HepG2 (cell line): ENCODE measurements at regions not wholly inside any gene's neighbourhood (a gene's known extent, or its start where the extent isn't known, plus 50 kb on each side); places are given as distances from the start of the nearest gene placed in this dataset.

Experiments used
- ATAC-seq: fragments of 200-7000 bp; cut with Tn5 transposase; 3 replicates; pipeline ENCODE4 v1.9.1; 2020; ENCODE audit warnings: mild to moderate bottlenecking, moderate library complexity
- BruUV-seq: library from RNA; stranded (reverse); fragments of 400-500 nt; replicated peaks from 2 replicates; lab custom pipeline; 2021; lab: Mats Ljungman, UMichigan
- CTCF ChIA-PET: fragments of 300-600 bp; formaldehyde crosslinking; extraction: SDS; loops from one replicate; lab custom pipeline; 2021; ENCODE audit warnings: low total read pairs, inconsistent platforms, low intra/inter-chr PET ratio; lab: Yijun Ruan, JAX
- POLR2A ChIA-PET: fragments of 350-600 bp; sonication (Branson Sonifier 250); formaldehyde crosslinking; loops from one replicate; lab custom pipeline; 2020; ENCODE audit warnings: antibody characterized with exemption, inconsistent platforms; lab: Yijun Ruan, JAX
- DNase-seq: peaks from one replicate; pipeline ENCODE4 v3.0.0-alpha.2; 2015; ENCODE audit warnings: low spot score
- FAIRE-seq: peaks from 3 replicates; lab custom pipeline; 2011; peaks lifted over from hg19 to GRCh38; lab: Jason Lieb, UNC
- H2AFZ ChIP-seq: one replicate; pipeline ENCODE4 v1.6.1; 2011; ENCODE audit warnings: low read length, inconsistent platforms
- H3K27ac ChIP-seq: fragments of 300-600 bp; 3 replicates; pipeline ENCODE4 v1.8.0; 2011; ENCODE audit warnings: mixed run types, mild to moderate bottlenecking, mixed read lengths, low read length, inconsistent platforms; ENCODE audit not compliant: insufficient read depth; ENCODE audit errors: extremely low read length
- H3K27me3 ChIP-seq, 2 experiments: fragments of 200-600 bp in 1 of 2; 2 replicates in 1 of 2; 3 replicates in 1 of 2; pipeline versions ENCODE4 v1.6.0 to v1.8.0; 2011; ENCODE audit warnings: low read length in 2 of 2, mild to moderate bottlenecking in 2 of 2, moderate library complexity in 2 of 2, inconsistent platforms in 1 of 2; ENCODE audit not compliant: insufficient read depth in 2 of 2, control insufficient read depth in 1 of 2
- H3K36me3 ChIP-seq, 2 experiments: fragments of 200-600 bp in 1 of 2; replicated peaks in 1 of 2; 2 replicates in 1 of 2; 3 replicates in 1 of 2; pipeline versions ENCODE4 v1.5.1 to v1.8.0; 2011; ENCODE audit warnings: low read length in 2 of 2, inconsistent platforms in 1 of 2; ENCODE audit not compliant: insufficient read depth in 2 of 2, control insufficient read depth in 1 of 2
- H3K4me1 ChIP-seq: 2 replicates; pipeline ENCODE4 v1.5.1; 2012; ENCODE audit warnings: low read length, inconsistent platforms; ENCODE audit not compliant: insufficient read depth
- H3K4me2 ChIP-seq: 2 replicates; pipeline ENCODE4 v1.6.0; 2011; ENCODE audit warnings: low read depth, low read length, inconsistent platforms
- H3K4me3 ChIP-seq, 3 experiments: fragments of 200-600 bp in 1 of 3; sonication (generic), shearing (Covaris generic) in 1 of 3; replicated peaks in 1 of 3; 2 replicates each; pipeline ENCODE4 v1.5.1; 2011 to 2016; ENCODE audit warnings: low read length in 3 of 3, inconsistent platforms in 2 of 3, low read depth in 2 of 3, mild to moderate bottlenecking in 2 of 3, control low read depth in 1 of 3, mixed read lengths in 1 of 3; ENCODE audit not compliant: insufficient read depth in 1 of 3
- H3K79me2 ChIP-seq: one replicate; pipeline ENCODE4 v1.6.1; 2011; ENCODE audit warnings: low read length, inconsistent platforms; ENCODE audit not compliant: insufficient read depth
- H3K9ac ChIP-seq: 2 replicates; pipeline ENCODE4 v1.6.0; 2011; ENCODE audit warnings: mild to moderate bottlenecking, low read depth, low read length, inconsistent platforms; ENCODE audit not compliant: insufficient read depth
- H3K9me3 ChIP-seq: 2 replicates; pipeline ENCODE4 v1.5.1; 2012; ENCODE audit warnings: mild to moderate bottlenecking, low read length
- H4K20me1 ChIP-seq: 2 replicates; pipeline ENCODE4 v1.6.0; 2011; ENCODE audit warnings: inconsistent platforms, mild to moderate bottlenecking, low read length, moderate library complexity; ENCODE audit not compliant: insufficient read depth
- BORCS8-MEF2B ChIP-seq: sonication (generic); formaldehyde crosslinking; IDR thresholded peaks from 2 replicates; pipeline ENCODE4 v1.8.0; 2022; ENCODE audit warnings: mild to moderate bottlenecking, missing genetic modification reagents
- CCDC6 ChIP-seq: sonication (generic); formaldehyde crosslinking; IDR thresholded peaks from 2 replicates; pipeline ENCODE4 v1.8.1; 2022; ENCODE audit warnings: mild to moderate bottlenecking, missing genetic modification reagents, moderate library complexity
- CENPX ChIP-seq: sonication (generic); formaldehyde crosslinking; IDR thresholded peaks from 2 replicates; pipeline ENCODE4 v1.9.0; 2021; ENCODE audit warnings: mild to moderate bottlenecking, missing genetic modification reagents, moderate library complexity
- DR1 ChIP-seq: sonication (generic); formaldehyde crosslinking; IDR thresholded peaks from 2 replicates; pipeline ENCODE4 v1.8.0; 2021; ENCODE audit warnings: mild to moderate bottlenecking, missing genetic modification reagents, inconsistent platforms
- MBNL3 ChIP-seq: fragments of 250-450 bp; sonication (Bioruptor Pico); conservative IDR thresholded peaks from 2 replicates; pipeline ENCODE4 v1.8.0; 2022; ENCODE audit warnings: mild to moderate bottlenecking, inconsistent platforms
- PAWR ChIP-seq: sonication (generic); formaldehyde crosslinking; IDR thresholded peaks from 2 replicates; pipeline ENCODE4 v1.4.0; 2020; ENCODE audit warnings: missing genetic modification reagents, mild to moderate bottlenecking, borderline replicate concordance
- POLR2G ChIP-seq: fragments of 200-400 bp; formaldehyde crosslinking; IDR thresholded peaks from 2 replicates; pipeline ENCODE4 v1.6.1; 2018; ENCODE audit warnings: mild to moderate bottlenecking, low read depth, low read length, moderate library complexity
- REXO4 ChIP-seq: sonication (generic); formaldehyde crosslinking; IDR thresholded peaks from 2 replicates; pipeline ENCODE4 v1.8.0; 2022; ENCODE audit warnings: missing genetic modification reagents, mild to moderate bottlenecking, borderline replicate concordance
- ZFY ChIP-seq: sonication (generic); formaldehyde crosslinking; IDR thresholded peaks from 2 replicates; pipeline ENCODE4 v1.4.0; 2020; ENCODE audit warnings: missing genetic modification reagents
- ZMAT3 ChIP-seq: sonication (generic); formaldehyde crosslinking; conservative IDR thresholded peaks from 2 replicates; pipeline ENCODE4 v1.7.0; 2021; ENCODE audit warnings: missing genetic modification reagents
- ZNF556 ChIP-seq: sonication (generic); formaldehyde crosslinking; IDR thresholded peaks from 2 replicates; pipeline ENCODE4 v1.4.0; 2020; ENCODE audit warnings: mild to moderate bottlenecking, missing genetic modification reagents, borderline replicate concordance
- WGBS: methylation state at CpG from one replicate; pipeline ENCODE4 v1.1.6; 2017; ENCODE audit warnings: low lambda C conversion rate; 5-methylcytosine and 5-hydroxymethylcytosine counted together
- in situ Hi-C: cut with HindIII; loops from 2 replicates; pipeline ENCODE4 v1.10.0; 2017; ENCODE audit warnings: low pct_unique_long_range_greater_than_20kb; ENCODE audit not compliant: extremely low pct_ligation_motif_present
- intact Hi-C: fragments of 100-400 bp; cut with micrococcal nuclease; formaldehyde crosslinking; loops from one replicate; pipeline ENCODE4 v1.10.0; 2022; ENCODE audit not compliant: unreplicated experiment
- TF ChIP-seq, protein P1 (sequence below): sonication (generic); formaldehyde crosslinking; IDR thresholded peaks from 2 replicates; pipeline ENCODE4 v1.4.0; 2020; ENCODE audit warnings: mild to moderate bottlenecking, low read depth, missing genetic modification reagents
- TF ChIP-seq, protein P2 (sequence below): sonication (generic); formaldehyde crosslinking; IDR thresholded peaks from 2 replicates; pipeline ENCODE4 v1.4.0; 2020; ENCODE audit warnings: mild to moderate bottlenecking, missing genetic modification reagents

GRCh38 chr9:20015427-20015931 is 226.6 kb upstream of the SLC24A2 start (continued):
- TF ChIP-seq POLR2G (no peak), PAWR (CRISPR knock-in tag) (no peak), REXO4 (CRISPR knock-in tag) (no peak), BORCS8-MEF2B (no peak), ZNF556 (no peak)
- TF ChIP-seq, protein P1, sequence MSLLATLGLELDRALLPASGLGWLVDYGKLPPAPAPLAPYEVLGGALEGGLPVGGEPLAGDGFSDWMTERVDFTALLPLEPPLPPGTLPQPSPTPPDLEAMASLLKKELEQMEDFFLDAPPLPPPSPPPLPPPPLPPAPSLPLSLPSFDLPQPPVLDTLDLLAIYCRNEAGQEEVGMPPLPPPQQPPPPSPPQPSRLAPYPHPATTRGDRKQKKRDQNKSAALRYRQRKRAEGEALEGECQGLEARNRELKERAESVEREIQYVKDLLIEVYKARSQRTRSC = no peak
- TF ChIP-seq, protein P2, sequence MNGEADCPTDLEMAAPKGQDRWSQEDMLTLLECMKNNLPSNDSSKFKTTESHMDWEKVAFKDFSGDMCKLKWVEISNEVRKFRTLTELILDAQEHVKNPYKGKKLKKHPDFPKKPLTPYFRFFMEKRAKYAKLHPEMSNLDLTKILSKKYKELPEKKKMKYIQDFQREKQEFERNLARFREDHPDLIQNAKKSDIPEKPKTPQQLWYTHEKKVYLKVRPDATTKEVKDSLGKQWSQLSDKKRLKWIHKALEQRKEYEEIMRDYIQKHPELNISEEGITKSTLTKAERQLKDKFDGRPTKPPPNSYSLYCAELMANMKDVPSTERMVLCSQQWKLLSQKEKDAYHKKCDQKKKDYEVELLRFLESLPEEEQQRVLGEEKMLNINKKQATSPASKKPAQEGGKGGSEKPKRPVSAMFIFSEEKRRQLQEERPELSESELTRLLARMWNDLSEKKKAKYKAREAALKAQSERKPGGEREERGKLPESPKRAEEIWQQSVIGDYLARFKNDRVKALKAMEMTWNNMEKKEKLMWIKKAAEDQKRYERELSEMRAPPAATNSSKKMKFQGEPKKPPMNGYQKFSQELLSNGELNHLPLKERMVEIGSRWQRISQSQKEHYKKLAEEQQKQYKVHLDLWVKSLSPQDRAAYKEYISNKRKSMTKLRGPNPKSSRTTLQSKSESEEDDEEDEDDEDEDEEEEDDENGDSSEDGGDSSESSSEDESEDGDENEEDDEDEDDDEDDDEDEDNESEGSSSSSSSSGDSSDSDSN (CRISPR knock-in tag) = no peak

GRCh38 chr9:20014168-20014567 is 225.3 kb upstream of the SLC24A2 start:
- H3K27me3 ChIP-seq = no peaks in the 10 kb centered on the region
- no TSS peak for BruUV-seq
- 21% methylated on average over 4 of the region's 4 CpGs for WGBS
- H2AFZ ChIP-seq = no peak overlapping the region
- H3K79me2 ChIP-seq = no peaks in the 10 kb centered on the region
- ATAC-seq = no peak
- FAIRE-seq = no peak
- CTCF ChIA-PET = no interaction called here
- DNase-seq = no peak
- in situ Hi-C loops (no loop called here), intact Hi-C loops (no loop called here)
- no peak overlapping the region for H3K9ac ChIP-seq
- H3K4me3 ChIP-seq = no peak overlapping the region
- POLR2A ChIA-PET = no interaction called here
- no peaks in the 10 kb centered on the region for H3K4me1 ChIP-seq
- H3K27ac ChIP-seq = no peak overlapping the region
- H4K20me1 ChIP-seq = no peaks in the 10 kb centered on the region
- no peaks in the 10 kb centered on the region for H3K9me3 ChIP-seq
- H3K36me3 ChIP-seq = no peaks in the 10 kb centered on the region
- TF ChIP-seq ZMAT3 (CRISPR knock-in tag) (no peak), ZFY (CRISPR knock-in tag) (no peak), CENPX (no peak), CCDC6 (CRISPR knock-in tag) (no peak), MBNL3 (CRISPR knock-in tag) (no peak), DR1 (CRISPR knock-in tag) (no peak)
- H3K4me2 ChIP-seq = no peak overlapping the region
